ENCODE measurements at regions not wholly inside any gene's neighbourhood (a gene's known extent, or its start where the extent isn't known, plus 50 kb on each side); places are given as distances from the start of the nearest gene placed in this dataset.

- DNase-seq = no peak
Observed at GRCh38 chr1:87733386-87733785, 404.7 kb downstream of the LMO4 start.

- DNase-seq = no peak
Observed at GRCh38 chr1:87735750-87736149, 407.1 kb downstream of the LMO4 start.

- no peak for DNase-seq
Observed at GRCh38 chr1:87739141-87739540, 410.5 kb downstream of the LMO4 start.

- no peak for DNase-seq
Observed at GRCh38 chr1:87739704-87740103, 411.0 kb downstream of the LMO4 start.

- no peak for DNase-seq
Observed at GRCh38 chr1:87743256-87743655, 414.6 kb downstream of the LMO4 start.

- DNase-seq = no peak
Observed at GRCh38 chr1:87744056-87744455, 415.4 kb downstream of the LMO4 start.

GRCh38 chr1:87744763-87745162 lies 416.1 kb downstream of the LMO4 start:
- DNase-seq = no peak

- DNase-seq = no peak
Observed at GRCh38 chr1:87753366-87753765, 424.7 kb downstream of the LMO4 start.

- no peak for DNase-seq
Observed at GRCh38 chr1:87754139-87754538, 425.5 kb downstream of the LMO4 start.

- DNase-seq = no peak
Observed at GRCh38 chr1:87757676-87758075, 429.0 kb downstream of the LMO4 start.

- no peak for DNase-seq
Observed at GRCh38 chr1:87759421-87760087, 430.9 kb downstream of the LMO4 start.

GRCh38 chr1:87760155-87760554 lies 431.5 kb downstream of the LMO4 start:
- DNase-seq = no peak

GRCh38 chr1:87760654-87761053 lies 432.0 kb downstream of the LMO4 start:
- DNase-seq = no peak

- no peak for DNase-seq
Observed at GRCh38 chr1:87763483-87763882, 434.8 kb downstream of the LMO4 start.

GRCh38 chr1:87765057-87765680 lies 436.5 kb downstream of the LMO4 start:
- DNase-seq = no peak

GRCh38 chr1:87765681-87766070 lies 437.0 kb downstream of the LMO4 start:
- DNase-seq = no peak

GRCh38 chr1:87766737-87767136 lies 438.1 kb downstream of the LMO4 start:
- no peak for DNase-seq

GRCh38 chr1:87778896-87779295 lies 450.2 kb downstream of the LMO4 start:
- DNase-seq = no peak

- DNase-seq = no peak
Observed at GRCh38 chr1:87781554-87781953, 452.9 kb downstream of the LMO4 start.

- DNase-seq = no peak
Observed at GRCh38 chr1:87783315-87783714, 454.6 kb downstream of the LMO4 start.

- DNase-seq = no peak
Observed at GRCh38 chr1:87785386-87785785, 456.7 kb downstream of the LMO4 start.

GRCh38 chr1:87786229-87786628 lies 457.5 kb downstream of the LMO4 start:
- DNase-seq = no peak

- DNase-seq = no peak
Observed at GRCh38 chr1:87786861-87787545, 458.3 kb downstream of the LMO4 start.

GRCh38 chr1:87787551-87787950 lies 458.9 kb downstream of the LMO4 start:
- DNase-seq = no peak

Measured in activated CD4-positive, CD25-positive, alpha-beta regulatory T cell (primary cell).